SK-N-MC (cell line): ENCODE measurements at regions not wholly inside any gene's neighbourhood (a gene's known extent, or its start where the extent isn't known, plus 50 kb on each side); places are given as distances from the start of the nearest gene placed in this dataset.

Experiments
- DNase-seq: peaks from one replicate; pipeline ENCODE4 v3.0.0-alpha.2; 2011; ENCODE audit warnings: low read depth, low spot score
- H3K27ac ChIP-seq: fragments of 200-600 bp; sonication (generic); 2 replicates; pipeline ENCODE4 v1.5.1; 2016; ENCODE audit warnings: mixed run types
- H3K36me3 ChIP-seq: fragments of 200-600 bp; sonication (generic); 2 replicates; pipeline ENCODE4 v1.6.1; 2017; ENCODE audit warnings: antibody characterized with exemption, low read length, mixed read lengths; ENCODE audit not compliant: insufficient read depth
- H3K4me3 ChIP-seq: fragments of 200-600 bp; sonication (generic); 2 replicates; pipeline ENCODE4 v1.5.1; 2016
- H3K9ac ChIP-seq: fragments of 200-600 bp; sonication (generic); 2 replicates; pipeline ENCODE4 v1.8.0; 2017; ENCODE audit warnings: mixed run types, mixed read lengths; ENCODE audit not compliant: insufficient read length
- H3K9me3 ChIP-seq: fragments of 200-600 bp; sonication (generic); 2 replicates; pipeline ENCODE4 v1.6.1; 2017; ENCODE audit warnings: low read depth, mild to moderate bottlenecking, antibody characterized with exemption, low read length, moderate library complexity, mixed read lengths
- EZH2 ChIP-seq: fragments of 200-600 bp; sonication (generic); IDR thresholded peaks from one replicate; pipeline ENCODE4 v1.6.1; 2017; ENCODE audit warnings: antibody characterized with exemption
- FOXP2 ChIP-seq: optimal IDR thresholded peaks from 2 replicates; pipeline ENCODE3; 2011; ENCODE audit warnings: mild to moderate bottlenecking, moderate library complexity; ENCODE audit not compliant: insufficient read depth; ENCODE audit errors: extremely low read length, control extremely low read depth
- POLR2AphosphoS5 ChIP-seq: IDR thresholded peaks from 2 replicates; pipeline ENCODE4 v1.6.1; 2012; ENCODE audit warnings: mild to moderate bottlenecking, low read depth, low read length, borderline replicate concordance

- H3K9me3 ChIP-seq, result no peaks in the 10 kb centered on the region
- H3K9ac ChIP-seq, result no peak overlapping the region
- no peaks in the 10 kb centered on the region for H3K36me3 ChIP-seq
- H3K27ac ChIP-seq, result no peak overlapping the region
- no peak for DNase-seq
- TF ChIP-seq POLR2AphosphoS5 (no peak), FOXP2 (no peak), EZH2 (no peak)
- no peak overlapping the region for H3K4me3 ChIP-seq
These were observed 95.1 kb downstream of the RHOU start for GRCh38 chr1:228830185-228830953.

GRCh38 chr1:228830954-228831481 is 95.7 kb downstream of the RHOU start:
- TF ChIP-seq EZH2 (no peak), POLR2AphosphoS5 (no peak), FOXP2 (no peak)
- no peak for DNase-seq
- Histone ChIP-seq H3K4me3 (no peak overlapping the region), H3K9me3 (no peaks in the 10 kb centered on the region), H3K9ac (no peak overlapping the region), H3K36me3 (no peaks in the 10 kb centered on the region), H3K27ac (no peak overlapping the region)

GRCh38 chr1:228833911-228834688 is 98.8 kb downstream of the RHOU start:
- no peak for TF ChIP-seq EZH2
- no peak for TF ChIP-seq POLR2AphosphoS5
- no peak for TF ChIP-seq FOXP2
- no peak overlapping the region for H3K4me3 ChIP-seq
- H3K27ac ChIP-seq, result no peak overlapping the region
- H3K36me3 ChIP-seq, result no peaks in the 10 kb centered on the region
- H3K9me3 ChIP-seq, result no peaks in the 10 kb centered on the region
- no peak for DNase-seq
- H3K9ac ChIP-seq, result no peak overlapping the region

- TF ChIP-seq POLR2AphosphoS5, result no peak
- TF ChIP-seq EZH2, result no peak
- TF ChIP-seq FOXP2, result no peak
- Histone ChIP-seq H3K36me3 (no peaks in the 10 kb centered on the region), H3K9ac (no peak overlapping the region), H3K9me3 (no peaks in the 10 kb centered on the region), H3K4me3 (no peak overlapping the region), H3K27ac (no peak overlapping the region)
- no peak for DNase-seq
These were observed 100.2 kb downstream of the RHOU start for GRCh38 chr1:228835456-228835855.

- no peak for DNase-seq
- TF ChIP-seq POLR2AphosphoS5 (no peak), EZH2 (no peak), FOXP2 (no peak)
- H3K9me3 ChIP-seq, result no peaks in the 10 kb centered on the region
- H3K27ac ChIP-seq, result no peak overlapping the region
- no peak overlapping the region for H3K4me3 ChIP-seq
- no peak overlapping the region for H3K9ac ChIP-seq
- no peaks in the 10 kb centered on the region for H3K36me3 ChIP-seq
These were observed 100.6 kb downstream of the RHOU start for GRCh38 chr1:228835911-228836310.

GRCh38 chr1:228836427-228836826 is 101.1 kb downstream of the RHOU start:
- H3K4me3 ChIP-seq, result no peak overlapping the region
- no peaks in the 10 kb centered on the region for H3K9me3 ChIP-seq
- no peak overlapping the region for H3K27ac ChIP-seq
- DNase-seq, result no peak
- H3K9ac ChIP-seq, result no peak overlapping the region
- TF ChIP-seq POLR2AphosphoS5, result no peak
- no peak for TF ChIP-seq EZH2
- no peak for TF ChIP-seq FOXP2
- H3K36me3 ChIP-seq, result no peaks in the 10 kb centered on the region

- H3K27ac ChIP-seq, result no peak overlapping the region
- no peak overlapping the region for H3K4me3 ChIP-seq
- H3K9me3 ChIP-seq, result no peaks in the 10 kb centered on the region
- no peaks in the 10 kb centered on the region for H3K36me3 ChIP-seq
- TF ChIP-seq FOXP2 (no peak), POLR2AphosphoS5 (no peak), EZH2 (no peak)
- H3K9ac ChIP-seq, result no peak overlapping the region
- no peak for DNase-seq
These were observed 101.8 kb downstream of the RHOU start for GRCh38 chr1:228837032-228837431.
